GM12878 (cell line): ENCODE measurements at regions not wholly inside any gene's neighbourhood (a gene's known extent, or its start where the extent isn't known, plus 50 kb on each side); places are given as distances from the start of the nearest gene placed in this dataset.

ENCODE experiments used
- ATAC-seq: fragments of 200-7000 bp; cut with Tn5 transposase; 3 replicates; pipeline ENCODE4 v1.9.1; 2020; ENCODE audit warnings: mild to moderate bottlenecking, moderate library complexity
- BruUV-seq: library from RNA; stranded (reverse); fragments of 400-500 nt; replicated peaks from 2 replicates; lab custom pipeline; 2021; lab: Mats Ljungman, UMichigan
- CTCF ChIA-PET: fragments of 300-600 bp; sonication (Branson Sonifier 250); formaldehyde crosslinking; extraction: SDS; loops from one replicate; lab custom pipeline; 2021; ENCODE audit warnings: inconsistent platforms; lab: Yijun Ruan, JAX
- POLR2A ChIA-PET: fragments of 350-600 bp; formaldehyde crosslinking; extraction: SDS; loops from one replicate; lab custom pipeline; 2021; ENCODE audit warnings: inconsistent platforms; lab: Charles Lee
- RAD21 ChIA-PET: fragments of 300-600 bp; sonication (Branson Sonifier 250); formaldehyde crosslinking; loops from one replicate; lab custom pipeline; 2023; ENCODE audit warnings: antibody characterized with exemption; ENCODE audit not compliant: unreplicated experiment; lab: Charles Lee
- SMC1A ChIA-PET: fragments of 300-600 bp; sonication (Branson Sonifier 250); formaldehyde crosslinking; loops from one replicate; lab custom pipeline; 2023; ENCODE audit not compliant: unreplicated experiment, uncharacterized antibody; lab: Charles Lee
- DNase-seq: peaks from one replicate; pipeline ENCODE4 v3.0.0-alpha.2; 2011; ENCODE audit warnings: low read depth, low spot score
- FAIRE-seq: peaks from 3 replicates; lab custom pipeline; 2011; peaks lifted over from hg19 to GRCh38; lab: Jason Lieb, UNC
- H2AFZ ChIP-seq: 2 replicates; pipeline ENCODE4 v1.6.0; 2011; ENCODE audit warnings: low read depth, low read length, control low read depth; ENCODE audit not compliant: control insufficient read depth
- H3K27ac ChIP-seq: 2 replicates; pipeline ENCODE4 v1.5.1; 2011; ENCODE audit warnings: control low read depth; ENCODE audit not compliant: control insufficient read depth, insufficient read depth
- H3K27me3 ChIP-seq, 2 experiments: replicated peaks in 1 of 2; 2 replicates each; pipeline versions ENCODE4 v1.6.0 to v1.6.1; 2011; ENCODE audit warnings: low read length in 1 of 2; ENCODE audit not compliant: control insufficient read depth in 2 of 2, insufficient read depth in 2 of 2
- H3K36me3 ChIP-seq, 2 experiments: 2 replicates each; pipeline ENCODE4 v1.5.1; 2011; ENCODE audit warnings: low read length in 1 of 2; ENCODE audit not compliant: control insufficient read depth in 2 of 2, insufficient read depth in 2 of 2
- H3K4me1 ChIP-seq: 2 replicates; pipeline ENCODE4 v1.6.1; 2011; ENCODE audit warnings: mild to moderate bottlenecking, low read length, moderate library complexity, mixed read lengths; ENCODE audit not compliant: control insufficient read depth, insufficient read depth
- H3K4me2 ChIP-seq: 2 replicates; pipeline ENCODE4 v1.6.0; 2011; ENCODE audit warnings: control low read depth; ENCODE audit not compliant: control insufficient read depth, insufficient read depth
- H3K4me3 ChIP-seq: fragments of 200-600 bp; sonication (generic); 2 replicates; pipeline ENCODE4 v1.5.1; 2016
- H3K79me2 ChIP-seq: 2 replicates; pipeline ENCODE4 v1.6.0; 2011; ENCODE audit warnings: low read length; ENCODE audit not compliant: control insufficient read depth, insufficient read depth
- H3K9ac ChIP-seq: 2 replicates; pipeline ENCODE4 v1.8.0; 2011; ENCODE audit warnings: low read length, control low read depth, mixed read lengths; ENCODE audit not compliant: control insufficient read depth, insufficient read depth
- H3K9me3 ChIP-seq: replicated peaks from 3 replicates; pipeline ENCODE4 v1.5.1; 2011; ENCODE audit warnings: mild to moderate bottlenecking, low read length; ENCODE audit not compliant: control insufficient read depth, insufficient read depth
- H4K20me1 ChIP-seq: 2 replicates; pipeline ENCODE4 v1.6.0; 2011; ENCODE audit not compliant: control insufficient read depth, insufficient read depth
- BCL3 ChIP-seq: IDR thresholded peaks from 2 replicates; pipeline ENCODE4 v1.6.1; 2011; ENCODE audit warnings: borderline replicate concordance, low read depth, mild to moderate bottlenecking, moderate library complexity, low read length; ENCODE audit not compliant: insufficient read depth, poor library complexity, severe bottlenecking
- KLF5 ChIP-seq: fragments of 450-650 bp; IDR thresholded peaks from 2 replicates; pipeline ENCODE4 v1.6.1; 2014; ENCODE audit warnings: mild to moderate bottlenecking; ENCODE audit not compliant: partially characterized antibody
- MTA3 ChIP-seq: IDR thresholded peaks from 2 replicates; pipeline ENCODE4 v1.6.1; 2012; ENCODE audit warnings: low read length, inconsistent platforms, borderline replicate concordance
- SMC3 ChIP-seq: IDR thresholded peaks from 2 replicates; pipeline ENCODE4 v1.6.1; 2011; ENCODE audit warnings: low read length, improper control_type of control experiment, borderline replicate concordance
- STAT1 ChIP-seq: fragments of 450-650 bp; conservative IDR thresholded peaks from 2 replicates; pipeline ENCODE4 v1.6.1; 2014; ENCODE audit warnings: antibody characterized with exemption, mild to moderate bottlenecking
- ZNF24 ChIP-seq: fragments of 450-650 bp; IDR thresholded peaks from 2 replicates; pipeline ENCODE4 v1.6.1; 2017; ENCODE audit warnings: antibody characterized with exemption, mild to moderate bottlenecking
- WGBS: methylation state at CpG from one replicate; pipeline ENCODE4 v1.1.6; 2016; ENCODE audit warnings: low lambda C conversion rate; ENCODE audit not compliant: insufficient replicate concordance, insufficient coverage; ENCODE audit errors: missing lambda C conversion rate; 5-methylcytosine and 5-hydroxymethylcytosine counted together
- in situ Hi-C: fragments of 300-500 bp; cut with MboI; formaldehyde crosslinking; loops from 9 replicates; pipeline ENCODE4 v1.14.3; 2018; ENCODE audit warnings: mixed read lengths
- intact Hi-C: fragments of 100-400 bp; cut with micrococcal nuclease; formaldehyde crosslinking; loops from one replicate; pipeline ENCODE4 v1.14.2; 2022; ENCODE audit not compliant: unreplicated experiment
- TF ChIP-seq, protein P1 (sequence below): fragments of 450-650 bp; IDR thresholded peaks from 2 replicates; pipeline ENCODE4 v1.6.1; 2017; ENCODE audit warnings: mild to moderate bottlenecking, moderate library complexity

- peaks cover 38% of the 10 kb centered on the region for H3K4me1 ChIP-seq
- SMC1A ChIA-PET = interaction anchor here (1.0 to 5.5 kb wide), 6 partner anchors 12 to 327 kb away, joined by 3 to 55 read pairs (median 4); no protein-coding TSS in a partner anchor
- no peak for TF ChIP-seq MTA3
- no peak for TF ChIP-seq SMC3
- TF ChIP-seq STAT1 = no peak
- TF ChIP-seq, protein P1, sequence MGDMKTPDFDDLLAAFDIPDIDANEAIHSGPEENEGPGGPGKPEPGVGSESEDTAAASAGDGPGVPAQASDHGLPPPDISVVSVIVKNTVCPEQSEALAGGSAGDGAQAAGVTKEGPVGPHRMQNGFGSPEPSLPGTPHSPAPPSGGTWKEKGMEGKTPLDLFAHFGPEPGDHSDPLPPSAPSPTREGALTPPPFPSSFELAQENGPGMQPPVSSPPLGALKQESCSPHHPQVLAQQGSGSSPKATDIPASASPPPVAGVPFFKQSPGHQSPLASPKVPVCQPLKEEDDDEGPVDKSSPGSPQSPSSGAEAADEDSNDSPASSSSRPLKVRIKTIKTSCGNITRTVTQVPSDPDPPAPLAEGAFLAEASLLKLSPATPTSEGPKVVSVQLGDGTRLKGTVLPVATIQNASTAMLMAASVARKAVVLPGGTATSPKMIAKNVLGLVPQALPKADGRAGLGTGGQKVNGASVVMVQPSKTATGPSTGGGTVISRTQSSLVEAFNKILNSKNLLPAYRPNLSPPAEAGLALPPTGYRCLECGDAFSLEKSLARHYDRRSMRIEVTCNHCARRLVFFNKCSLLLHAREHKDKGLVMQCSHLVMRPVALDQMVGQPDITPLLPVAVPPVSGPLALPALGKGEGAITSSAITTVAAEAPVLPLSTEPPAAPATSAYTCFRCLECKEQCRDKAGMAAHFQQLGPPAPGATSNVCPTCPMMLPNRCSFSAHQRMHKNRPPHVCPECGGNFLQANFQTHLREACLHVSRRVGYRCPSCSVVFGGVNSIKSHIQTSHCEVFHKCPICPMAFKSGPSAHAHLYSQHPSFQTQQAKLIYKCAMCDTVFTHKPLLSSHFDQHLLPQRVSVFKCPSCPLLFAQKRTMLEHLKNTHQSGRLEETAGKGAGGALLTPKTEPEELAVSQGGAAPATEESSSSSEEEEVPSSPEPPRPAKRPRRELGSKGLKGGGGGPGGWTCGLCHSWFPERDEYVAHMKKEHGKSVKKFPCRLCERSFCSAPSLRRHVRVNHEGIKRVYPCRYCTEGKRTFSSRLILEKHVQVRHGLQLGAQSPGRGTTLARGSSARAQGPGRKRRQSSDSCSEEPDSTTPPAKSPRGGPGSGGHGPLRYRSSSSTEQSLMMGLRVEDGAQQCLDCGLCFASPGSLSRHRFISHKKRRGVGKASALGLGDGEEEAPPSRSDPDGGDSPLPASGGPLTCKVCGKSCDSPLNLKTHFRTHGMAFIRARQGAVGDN = 0 out of 2 replicates have a peak, but pooled peaks have one; percentile 16
- no peak for TF ChIP-seq KLF5
- TF ChIP-seq BCL3 = no peak
- no peak for TF ChIP-seq ZNF24
- TF ChIP-seq, all 136 proteins: peak for 1
- Histone ChIP-seq H3K36me3 (no peaks in the 10 kb centered on the region; a peak in 1 of 4 replicates), H3K79me2 (no peaks in the 10 kb centered on the region), H3K27ac (0 out of 2 replicates have a peak overlapping the region, but pooled peaks have one; percentile 96), H3K9ac (no peak overlapping the region), H3K4me2 (no peak overlapping the region), H4K20me1 (no peaks in the 10 kb centered on the region), H2AFZ (peak overlapping the region; percentile 28), H3K27me3 (no peaks in the 10 kb centered on the region), H3K9me3 (peaks cover 6% of the 10 kb centered on the region), H3K4me3 (no peak overlapping the region)
- DNase-seq (no peak), ATAC-seq (no peak), FAIRE-seq (no peak)
- intact Hi-C loops (loop anchor here (2.0 to 10.0 kb wide), 2 partner anchors 45 to 861 kb away; no protein-coding TSS in a partner anchor), in situ Hi-C loops (no loop called here)
- 30% methylated on average over 5 of the region's 5 CpGs for WGBS
- BruUV-seq = no TSS peak
- RAD21 ChIA-PET = interaction anchor here (1.9 kb wide), 1 partner anchor 8 kb away, joined by 6 read pairs; no protein-coding TSS in a partner anchor
- POLR2A ChIA-PET = no interaction called here
- CTCF ChIA-PET = no interaction called here
These were observed 272.9 kb downstream of the PRL start for GRCh38 chr6:22023937-22024336.
